Endothelial cell of umbilical vein (primary cell): ENCODE measurements at regions not wholly inside any gene's neighbourhood (a gene's known extent, or its start where the extent isn't known, plus 50 kb on each side); places are given as distances from the start of the nearest gene placed in this dataset.

Experiments
- CTCF ChIP-seq, 2 donors: IDR thresholded peaks; 1 replicate in 1 of 2; 2 replicates in 1 of 2; pipeline ENCODE4 v1.5.1; 2011; ENCODE audit warnings: low read length in 2 of 2, mild to moderate bottlenecking in 2 of 2, moderate library complexity in 2 of 2, control low read depth in 1 of 2, inconsistent platforms in 1 of 2, low read depth in 1 of 2; ENCODE audit not compliant: insufficient read depth in 1 of 2; ENCODE audit errors: extremely low read depth in 1 of 2
- MAX ChIP-seq: IDR thresholded peaks from 2 replicates; pipeline ENCODE4 v1.6.1; 2011; ENCODE audit not compliant: insufficient read depth, insufficient read length
- POLR2A ChIP-seq: IDR thresholded peaks from 2 replicates; pipeline ENCODE4 v1.6.1; 2012; ENCODE audit warnings: low read depth, mild to moderate bottlenecking, control low read depth, low read length
- POLR2AphosphoS5 ChIP-seq: IDR thresholded peaks from 2 replicates; pipeline ENCODE4 v1.6.1; 2012; ENCODE audit warnings: low read depth, mild to moderate bottlenecking, control low read depth, low read length, moderate library complexity; ENCODE audit not compliant: insufficient read depth

GRCh38 chr11:37230865-37231264, 632.8 kb upstream of the RAG2 start:
- TF ChIP-seq CTCF (IDR thresholded peaks at IDR 0.05; ENCODE audit: extremely low read depth in 1 of 2, insufficient read depth in 1 of 2, low read depth in 1 of 2, low read length in 2 of 2) (no peak), POLR2AphosphoS5 (no peak), MAX (no peak), POLR2A (no peak)
